ENCODE measurements at regions not wholly inside any gene's neighbourhood (a gene's known extent, or its start where the extent isn't known, plus 50 kb on each side); places are given as distances from the start of the nearest gene placed in this dataset.

- Histone ChIP-seq H4K20me1 (ENCODE audit: control insufficient read depth, insufficient read depth, insufficient read length) (no peaks in the 10 kb centered on the region), H3K4me1 (ENCODE audit: insufficient read depth, low read length) (peaks cover 7% of the 10 kb centered on the region; the same call in 1 of the 2 replicates), H3K4ac (ENCODE audit: low read depth, low read length) (no peak overlapping the region), H3K23ac (ENCODE audit: insufficient read length, low read depth, low read length) (no peak overlapping the region), H3K18ac (ENCODE audit: insufficient read length, low read depth, low read length) (no peak overlapping the region), H3K14ac (ENCODE audit: insufficient read depth, low read length) (no peak overlapping the region), H2BK15ac (ENCODE audit: low read depth, low read length) (no peak overlapping the region), H4K5ac (ENCODE audit: insufficient read length, low read depth, low read length) (no peak overlapping the region), H2BK12ac (ENCODE audit: insufficient read length, low read depth, low read length) (no peak overlapping the region), H3K27ac (ENCODE audit: insufficient read length, low read depth, low read length) (no peak overlapping the region), H3K4me2 (ENCODE audit: insufficient read depth, insufficient read length, low read length) (no peak overlapping the region), H3K27me3 (ENCODE audit: insufficient read depth, low read length) (no peaks in the 10 kb centered on the region), H2AK5ac (ENCODE audit: insufficient read length, low read length) (no peak overlapping the region), H4K8ac (replicated peaks; ENCODE audit: insufficient read length, low read depth, low read length) (no peak overlapping the region), H3K79me2 (ENCODE audit: insufficient read depth, low read length) (no peaks in the 10 kb centered on the region), H4K91ac (ENCODE audit: insufficient read length, low read depth, low read length) (no peak overlapping the region), H3K79me1 (ENCODE audit: insufficient read depth, low read depth, low read length, poor library complexity, severe bottlenecking) (no peaks in the 10 kb centered on the region), H3K56ac (ENCODE audit: insufficient read length, low read depth, low read length) (no peak overlapping the region), H2BK20ac (ENCODE audit: low read depth, low read length, poor library complexity, severe bottlenecking) (no peak overlapping the region), H2BK120ac (ENCODE audit: low read depth, low read length, poor library complexity, severe bottlenecking) (no peak overlapping the region), H3K23me2 (ENCODE audit: insufficient read length, low read depth, low read length, poor library complexity, severe bottlenecking) (no peaks in the 10 kb centered on the region), H2AFZ (ENCODE audit: low read length) (no peak overlapping the region), H3T11ph (ENCODE audit: low read length) (no peak overlapping the region), H3K9me3 (ENCODE audit: control insufficient read depth, low read depth, low read length) (no peaks in the 10 kb centered on the region), H2BK5ac (ENCODE audit: insufficient read length, low read length) (no peak overlapping the region), H3K9ac (ENCODE audit: extremely low read depth, insufficient read length, low read length) (no peak overlapping the region)
- Mint-ChIP-seq H3K9me3 (no peaks in the 10 kb centered on the region), H3K27me3 (ENCODE audit: low read depth) (no peaks in the 10 kb centered on the region; the same call in 1 of the 2 replicates), H3K4me1 (peaks cover 14 to 15% of the 10 kb centered on the region in 2 experiments), H3K4me3 (no peak overlapping the region), H3K36me3 (ENCODE audit: insufficient read depth in 1 of 3, low read depth in 3 of 3) (no peaks in the 10 kb centered on the region), H3K27ac (no peak overlapping the region)
- TF ChIP-seq, protein P1, sequence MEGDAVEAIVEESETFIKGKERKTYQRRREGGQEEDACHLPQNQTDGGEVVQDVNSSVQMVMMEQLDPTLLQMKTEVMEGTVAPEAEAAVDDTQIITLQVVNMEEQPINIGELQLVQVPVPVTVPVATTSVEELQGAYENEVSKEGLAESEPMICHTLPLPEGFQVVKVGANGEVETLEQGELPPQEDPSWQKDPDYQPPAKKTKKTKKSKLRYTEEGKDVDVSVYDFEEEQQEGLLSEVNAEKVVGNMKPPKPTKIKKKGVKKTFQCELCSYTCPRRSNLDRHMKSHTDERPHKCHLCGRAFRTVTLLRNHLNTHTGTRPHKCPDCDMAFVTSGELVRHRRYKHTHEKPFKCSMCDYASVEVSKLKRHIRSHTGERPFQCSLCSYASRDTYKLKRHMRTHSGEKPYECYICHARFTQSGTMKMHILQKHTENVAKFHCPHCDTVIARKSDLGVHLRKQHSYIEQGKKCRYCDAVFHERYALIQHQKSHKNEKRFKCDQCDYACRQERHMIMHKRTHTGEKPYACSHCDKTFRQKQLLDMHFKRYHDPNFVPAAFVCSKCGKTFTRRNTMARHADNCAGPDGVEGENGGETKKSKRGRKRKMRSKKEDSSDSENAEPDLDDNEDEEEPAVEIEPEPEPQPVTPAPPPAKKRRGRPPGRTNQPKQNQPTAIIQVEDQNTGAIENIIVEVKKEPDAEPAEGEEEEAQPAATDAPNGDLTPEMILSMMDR (conservative IDR thresholded peaks at IDR 0.05): no peak
- WGBS (ENCODE audit: extremely low coverage, insufficient read length, low lambda C conversion rate): no CpG with 5 or more reads among the region's 3 CpGs
- DNase-seq: no peak
Measured at GRCh38 chr15:61524545-61524944, 295.4 kb upstream of the RORA start.
